NCI-H2107 treated with DMSO at 0.1 percent for 48 hours (cell line): ENCODE measurements at regions not wholly inside any gene's neighbourhood (a gene's known extent, or its start where the extent isn't known, plus 50 kb on each side); places are given as distances from the start of the nearest gene placed in this dataset.

ENCODE experiments used
- DNase-seq: peaks from one replicate; lab custom pipeline; 2025; ENCODE audit not compliant: unreplicated experiment; lab: John Stamatoyannopoulos, UW

DNA sequence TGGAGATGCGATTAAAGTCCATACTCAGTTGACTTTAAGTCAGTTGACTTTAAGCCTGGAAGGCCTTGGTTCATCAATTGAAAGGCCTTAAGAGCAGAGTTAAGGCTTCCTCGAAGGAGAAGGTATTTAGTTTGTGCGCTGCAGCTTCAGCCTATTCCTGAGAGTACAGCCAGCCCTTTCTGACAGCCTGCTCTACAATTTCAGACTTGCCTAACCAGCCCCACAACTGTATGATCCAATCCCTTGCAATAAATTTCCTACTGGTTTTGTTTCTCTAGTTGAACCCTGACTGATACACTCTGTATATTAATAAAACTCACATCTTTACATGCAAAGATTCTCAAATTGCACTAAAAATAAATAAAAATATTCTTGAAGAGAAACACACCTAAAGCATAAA is 66.1 kb upstream of the RORA start:
- DNase-seq: no peak

GRCh38 chr15:61282661-61283060 is 53.6 kb upstream of the RORA start:
- no peak for DNase-seq

- DNase-seq: no peak
Observed at GRCh38 chr15:61281328-61281727, 52.2 kb upstream of the RORA start.
